ENCODE measurements at regions not wholly inside any gene's neighbourhood (a gene's known extent, or its start where the extent isn't known, plus 50 kb on each side); places are given as distances from the start of the nearest gene placed in this dataset.
"Not testable (repeated sequence)": the region's sequence is repeated elsewhere in the genome, so short reads cannot be mapped to it uniquely, and the experiment has no call there.

DNA sequence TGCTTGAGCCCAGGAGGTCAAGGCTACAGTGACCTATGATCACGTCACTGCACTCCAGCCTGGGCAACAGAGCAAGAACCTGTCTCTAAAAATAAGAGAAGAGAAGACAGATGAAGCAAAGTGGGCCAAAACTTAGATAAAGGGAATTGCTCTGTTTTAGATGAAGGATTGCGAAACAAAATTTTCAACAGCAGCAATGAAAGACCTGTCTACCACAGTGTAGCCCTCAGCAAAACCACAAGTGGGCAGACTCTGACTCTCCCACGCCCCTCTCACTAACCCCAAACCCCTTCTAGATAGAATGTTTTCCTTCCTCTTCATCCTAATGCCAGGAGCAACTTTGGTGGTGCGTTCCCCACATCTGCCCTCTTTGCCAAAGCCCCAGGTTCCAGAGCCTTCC, 105.6 kb upstream of the ALDH3B2 start:
- H3K27ac ChIP-seq, result no peak overlapping the region
- no peak overlapping the region for H3K4me3 ChIP-seq
- no peaks in the 10 kb centered on the region for H3K36me3 ChIP-seq
- DNase-seq (no peak), ATAC-seq (ENCODE audit: low FRiP score in 2 of 2) (peak in 1 of 2 donors; percentile 8)
- no peaks in the 10 kb centered on the region for H3K27me3 ChIP-seq
- no peaks in the 10 kb centered on the region for H3K9me3 ChIP-seq
- no peak for TF ChIP-seq POLR2AphosphoS5 (IDR thresholded peaks at IDR 0.05)
- no peak for TF ChIP-seq EP300 (IDR thresholded peaks at IDR 0.05)
- no peak for TF ChIP-seq POLR2A (IDR thresholded peaks at IDR 0.05)
- TF ChIP-seq, protein P1, sequence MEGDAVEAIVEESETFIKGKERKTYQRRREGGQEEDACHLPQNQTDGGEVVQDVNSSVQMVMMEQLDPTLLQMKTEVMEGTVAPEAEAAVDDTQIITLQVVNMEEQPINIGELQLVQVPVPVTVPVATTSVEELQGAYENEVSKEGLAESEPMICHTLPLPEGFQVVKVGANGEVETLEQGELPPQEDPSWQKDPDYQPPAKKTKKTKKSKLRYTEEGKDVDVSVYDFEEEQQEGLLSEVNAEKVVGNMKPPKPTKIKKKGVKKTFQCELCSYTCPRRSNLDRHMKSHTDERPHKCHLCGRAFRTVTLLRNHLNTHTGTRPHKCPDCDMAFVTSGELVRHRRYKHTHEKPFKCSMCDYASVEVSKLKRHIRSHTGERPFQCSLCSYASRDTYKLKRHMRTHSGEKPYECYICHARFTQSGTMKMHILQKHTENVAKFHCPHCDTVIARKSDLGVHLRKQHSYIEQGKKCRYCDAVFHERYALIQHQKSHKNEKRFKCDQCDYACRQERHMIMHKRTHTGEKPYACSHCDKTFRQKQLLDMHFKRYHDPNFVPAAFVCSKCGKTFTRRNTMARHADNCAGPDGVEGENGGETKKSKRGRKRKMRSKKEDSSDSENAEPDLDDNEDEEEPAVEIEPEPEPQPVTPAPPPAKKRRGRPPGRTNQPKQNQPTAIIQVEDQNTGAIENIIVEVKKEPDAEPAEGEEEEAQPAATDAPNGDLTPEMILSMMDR (IDR thresholded peaks at IDR 0.05), result no peak
- H3K4me1 ChIP-seq, result no peaks in the 10 kb centered on the region
- WGBS, 2 donors, result 34 to 48% methylated on average over 4 of the region's 4 CpGs

- WGBS, 2 donors, result 48 to 54% methylated on average over 7 of the region's 7 CpGs
- not testable (repeated sequence) for H3K27ac ChIP-seq; H3K9me3 ChIP-seq; H3K36me3 ChIP-seq; H3K4me1 ChIP-seq; H3K4me3 ChIP-seq; DNase-seq; ATAC-seq (ENCODE audit: low FRiP score in 2 of 2); H3K27me3 ChIP-seq
Observed at GRCh38 chr11:67779189-67779875, 104.9 kb upstream of the ALDH3B2 start.

GRCh38 chr11:67776852-67777520, 102.6 kb upstream of the ALDH3B2 start:
- H3K4me3 ChIP-seq, result no peak overlapping the region
- TF ChIP-seq EP300 (IDR thresholded peaks at IDR 0.05), result no peak
- TF ChIP-seq POLR2AphosphoS5 (IDR thresholded peaks at IDR 0.05), result no peak
- no peak for TF ChIP-seq POLR2A (IDR thresholded peaks at IDR 0.05)
- TF ChIP-seq, protein P1 (IDR thresholded peaks at IDR 0.05), result no peak
- no peaks in the 10 kb centered on the region for H3K4me1 ChIP-seq
- H3K36me3 ChIP-seq, result no peaks in the 10 kb centered on the region
- no peaks in the 10 kb centered on the region for H3K27me3 ChIP-seq
- WGBS, 2 donors, result 45 to 51% methylated on average over 4 of the region's 4 CpGs
- H3K9me3 ChIP-seq, result no peaks in the 10 kb centered on the region
- DNase-seq, result no peak
- H3K27ac ChIP-seq, result no peak overlapping the region
- no peak for ATAC-seq (ENCODE audit: low FRiP score in 2 of 2)

- not testable (repeated sequence) for H3K4me1 ChIP-seq; H3K36me3 ChIP-seq; DNase-seq; H3K27me3 ChIP-seq; H3K4me3 ChIP-seq; ATAC-seq (ENCODE audit: low FRiP score in 2 of 2); H3K27ac ChIP-seq; H3K9me3 ChIP-seq
- 38 to 44% methylated on average over 8 of the region's 8 CpGs for WGBS, 2 donors
Observed at GRCh38 chr11:67774175-67774574, 99.8 kb upstream of the ALDH3B2 start.

GRCh38 chr11:67768001-67768730, 93.7 kb upstream of the ALDH3B2 start:
- ATAC-seq (ENCODE audit: low FRiP score in 2 of 2); H3K27ac ChIP-seq; H3K4me1 ChIP-seq; H3K36me3 ChIP-seq; H3K9me3 ChIP-seq; H3K27me3 ChIP-seq; H3K4me3 ChIP-seq; DNase-seq: not testable (repeated sequence)
- WGBS, 2 donors, result 87 to 93% methylated on average over 11 of the region's 11 CpGs

DNA sequence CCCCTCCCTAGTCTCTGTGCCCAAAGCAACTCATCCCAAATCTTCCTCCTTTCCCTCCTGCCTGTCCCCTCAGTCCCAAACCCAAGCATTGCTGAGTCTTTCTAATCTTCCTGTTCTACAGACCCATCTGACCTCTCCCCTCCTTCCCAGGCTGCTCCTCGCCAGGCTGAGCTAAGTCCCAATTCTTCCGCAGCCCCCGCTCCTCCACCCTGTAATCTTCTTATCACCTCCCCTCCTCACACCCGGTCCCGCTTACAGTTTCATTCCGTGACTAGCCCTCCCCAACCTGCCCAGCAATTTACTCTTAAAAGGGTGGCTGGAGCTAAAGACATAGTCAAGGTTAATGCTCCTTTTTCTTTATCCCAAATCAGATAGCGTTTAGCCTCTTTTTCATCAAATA, 86.8 kb upstream of the ALDH3B2 start:
- 57 to 72% methylated on average over 7 of the region's 7 CpGs for WGBS, 2 donors
- H3K27me3 ChIP-seq, H3K9me3 ChIP-seq: not testable (repeated sequence)

DNA sequence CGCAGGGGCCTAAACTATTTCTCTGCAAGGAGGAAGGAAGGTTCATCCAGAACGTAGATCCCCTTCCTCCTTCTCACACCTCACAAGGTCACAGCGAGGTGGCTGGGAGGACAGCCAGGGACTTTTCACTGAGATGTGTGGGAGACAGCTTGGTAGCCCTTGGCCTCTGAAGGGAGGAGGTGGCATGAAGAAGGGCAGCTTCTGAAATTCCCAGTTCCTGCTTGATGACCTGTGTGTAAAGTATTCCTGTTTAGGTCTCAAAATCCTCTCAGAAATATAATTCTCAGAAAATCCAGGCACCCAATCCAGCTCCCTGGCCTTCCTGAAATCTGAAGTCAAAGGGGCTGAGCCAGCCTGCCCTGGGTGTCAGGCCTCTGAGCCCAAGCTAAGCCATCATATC, 84.9 kb upstream of the ALDH3B2 start:
- H3K9me3 ChIP-seq; H3K27ac ChIP-seq; H3K4me1 ChIP-seq; H3K36me3 ChIP-seq; ATAC-seq (ENCODE audit: low FRiP score in 2 of 2); H3K4me3 ChIP-seq; H3K27me3 ChIP-seq: not testable (repeated sequence)
- peak in 1 of 2 donors; percentile 22 for DNase-seq
- WGBS, 2 donors, result 31 to 67% methylated on average over 2 to 3 of the region's 3 CpGs

More for the DNA sequence above, 86.8 kb upstream of the ALDH3B2 start:
- DNase-seq; H3K4me1 ChIP-seq; ATAC-seq (ENCODE audit: low FRiP score in 2 of 2); H3K36me3 ChIP-seq; H3K27ac ChIP-seq: not testable (repeated sequence)
- H3K4me3 ChIP-seq, result peak overlapping the region in 3 of 4 donors; percentile 18 to 39 (median 21)

DNA sequence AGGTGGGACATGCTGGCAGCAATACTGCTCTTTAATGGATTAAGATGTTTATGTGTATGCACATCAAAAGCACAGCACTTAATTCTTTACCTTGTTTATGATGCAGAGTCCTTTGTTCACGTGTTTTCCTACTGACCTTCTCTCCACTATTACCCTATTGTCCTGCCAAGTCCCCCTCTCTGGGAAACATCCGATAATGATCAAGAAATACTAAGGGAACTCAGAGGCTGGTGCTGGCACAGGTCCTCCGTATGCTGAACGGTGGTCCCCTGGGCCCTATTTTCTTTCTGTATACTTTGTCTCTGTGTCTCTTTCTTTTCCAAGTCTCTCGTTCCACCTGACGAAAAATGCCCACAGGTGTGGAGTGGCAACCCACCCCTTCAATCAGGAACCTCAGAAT, 84.0 kb upstream of the ALDH3B2 start:
- ATAC-seq (ENCODE audit: low FRiP score in 2 of 2); H3K27ac ChIP-seq; DNase-seq; H3K36me3 ChIP-seq; H3K4me1 ChIP-seq; H3K4me3 ChIP-seq; H3K9me3 ChIP-seq; H3K27me3 ChIP-seq: not testable (repeated sequence)
- WGBS, 2 donors, result 58 to 61% methylated on average over 6 of the region's 6 CpGs

DNA sequence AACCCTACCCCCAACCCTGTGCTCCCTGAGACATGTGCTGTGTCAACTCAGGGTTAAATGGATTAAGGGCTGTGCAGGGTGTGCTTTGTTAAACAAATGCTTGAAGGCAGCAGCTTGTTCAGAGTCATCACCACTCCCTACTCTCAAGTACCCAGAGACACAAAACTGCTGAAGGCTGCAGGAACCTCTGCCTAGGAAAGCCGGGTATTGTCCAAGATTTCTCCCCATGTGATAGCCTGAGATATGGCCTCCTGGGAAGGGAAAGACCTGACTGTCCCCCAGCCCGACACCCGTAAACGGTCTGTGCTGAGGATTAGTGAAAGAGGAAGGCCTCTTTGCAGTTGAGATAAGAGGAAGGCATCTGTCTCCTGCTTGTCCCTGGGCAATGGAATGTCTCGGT, 83.6 kb upstream of the ALDH3B2 start:
- H3K9me3 ChIP-seq; H3K36me3 ChIP-seq; ATAC-seq (ENCODE audit: low FRiP score in 2 of 2); H3K27ac ChIP-seq; H3K4me1 ChIP-seq; H3K27me3 ChIP-seq; H3K4me3 ChIP-seq: not testable (repeated sequence)
- 35 to 56% methylated on average over 2 to 5 of the region's 5 CpGs for WGBS, 2 donors
- DNase-seq, result peak in 1 of 2 donors; percentile 35

DNA sequence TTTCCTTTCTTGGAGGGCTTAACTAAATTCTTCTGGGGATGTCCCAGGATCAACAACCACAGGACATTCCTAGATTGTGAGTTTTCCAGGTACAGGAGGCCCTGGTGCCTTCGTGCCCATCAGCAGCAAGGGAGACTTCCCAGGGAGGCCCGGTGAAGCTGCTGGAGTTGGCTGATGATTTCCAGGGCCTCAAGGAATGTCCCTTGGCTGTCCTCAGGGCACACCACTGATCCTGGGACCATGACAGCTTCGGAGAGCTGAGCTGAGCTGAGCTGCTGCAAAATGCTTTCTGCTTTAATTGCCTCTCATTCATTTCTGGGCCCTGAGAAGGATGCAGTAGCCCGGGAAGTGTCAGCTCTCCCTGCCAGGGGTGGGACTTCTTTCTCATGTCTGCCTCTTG, 79.4 kb upstream of the ALDH3B2 start:
- H3K9me3 ChIP-seq; H3K4me1 ChIP-seq; ATAC-seq (ENCODE audit: low FRiP score in 2 of 2); H3K36me3 ChIP-seq; H3K27me3 ChIP-seq; H3K4me3 ChIP-seq; H3K27ac ChIP-seq; DNase-seq: not testable (repeated sequence)
- 55 to 69% methylated on average over 4 of the region's 4 CpGs for WGBS, 2 donors
